GM18508 (cell line): ENCODE measurements at regions not wholly inside any gene's neighbourhood (a gene's known extent, or its start where the extent isn't known, plus 50 kb on each side); places are given as distances from the start of the nearest gene placed in this dataset.

Source experiments
- ATAC-seq: cut with Tn5 transposase; IDR thresholded peaks from one replicate; pipeline ENCODE4 v1.9.1; 2021; ENCODE audit warnings: moderate number of reproducible peaks; ENCODE audit not compliant: insufficient read depth, unreplicated experiment

- ATAC-seq = no peak
Measured at GRCh38 chr16:9437115-9437514, 345.7 kb downstream of the HAPSTR1 start.

- ATAC-seq = no peak
Measured at GRCh38 chr16:9438991-9439390, 347.5 kb downstream of the HAPSTR1 start.

- ATAC-seq = no peak
Measured at GRCh38 chr16:9441012-9441411, 349.6 kb downstream of the HAPSTR1 start.

- ATAC-seq = no peak
Measured at GRCh38 chr16:9443864-9444263, 352.4 kb downstream of the HAPSTR1 start.

- ATAC-seq = no peak
Measured at GRCh38 chr16:9446471-9447194, 355.2 kb downstream of the HAPSTR1 start.

GRCh38 chr16:9447195-9447551 lies 355.7 kb downstream of the HAPSTR1 start:
- ATAC-seq = no peak

GRCh38 chr16:9447699-9448098 lies 356.3 kb downstream of the HAPSTR1 start:
- no peak for ATAC-seq

GRCh38 chr16:9449597-9449996 lies 358.2 kb downstream of the HAPSTR1 start:
- ATAC-seq = no peak

- no peak for ATAC-seq
Measured at GRCh38 chr16:9457215-9457614, 365.8 kb downstream of the HAPSTR1 start.

GRCh38 chr16:9458816-9459215 lies 367.4 kb downstream of the HAPSTR1 start:
- ATAC-seq = no peak

GRCh38 chr16:9462984-9463383 lies 371.5 kb downstream of the HAPSTR1 start:
- ATAC-seq = no peak

- ATAC-seq = no peak
Measured at GRCh38 chr16:9463461-9463860, 372.0 kb downstream of the HAPSTR1 start.

- no peak for ATAC-seq
Measured at GRCh38 chr16:9465161-9465560, 373.7 kb downstream of the HAPSTR1 start.

- no peak for ATAC-seq
Measured at GRCh38 chr16:9469512-9469911, 378.1 kb downstream of the HAPSTR1 start.

- no peak for ATAC-seq
Measured at GRCh38 chr16:9476744-9477143, 385.3 kb downstream of the HAPSTR1 start.

- no peak for ATAC-seq
Measured at GRCh38 chr16:9479008-9479407, 387.6 kb downstream of the HAPSTR1 start.

- no peak for ATAC-seq
Measured at GRCh38 chr16:9480503-9480902, 389.1 kb downstream of the HAPSTR1 start.

- ATAC-seq = no peak
Measured at GRCh38 chr16:9481747-9482730, 390.6 kb downstream of the HAPSTR1 start.

GRCh38 chr16:9484426-9484825 lies 393.0 kb downstream of the HAPSTR1 start:
- no peak for ATAC-seq

- ATAC-seq = no peak
Measured at GRCh38 chr16:9484881-9485280, 393.4 kb downstream of the HAPSTR1 start.

- no peak for ATAC-seq
Measured at GRCh38 chr16:9489835-9490467, 398.5 kb downstream of the HAPSTR1 start.
